Small intestine (tissue), 7 donors: ENCODE measurements at regions not wholly inside any gene's neighbourhood (a gene's known extent, or its start where the extent isn't known, plus 50 kb on each side); places are given as distances from the start of the nearest gene placed in this dataset.

Source experiments
- DNase-seq, 2 donors: peaks; one replicate each; pipeline versions ENCODE4 v3.0.0 to v3.0.0-alpha.2; 2013
- FAIRE-seq: peaks from 2 replicates; lab custom pipeline; 2012; peaks lifted over from hg19 to GRCh38; lab: Jason Lieb, UNC
- H3K27ac ChIP-seq, 3 donors: one replicate each; pipeline ENCODE4 v1.5.1; 2013; ENCODE audit warnings: low read length in 2 of 3, mild to moderate bottlenecking in 2 of 3, control low read depth in 1 of 3, inconsistent platforms in 1 of 3, low read depth in 1 of 3, moderate library complexity in 1 of 3
- H3K27me3 ChIP-seq, 3 donors: one replicate each; pipeline ENCODE4 v1.6.1; 2013; ENCODE audit warnings: low read length in 3 of 3, inconsistent platforms in 1 of 3; ENCODE audit not compliant: control insufficient read depth in 3 of 3, insufficient read depth in 3 of 3
- H3K36me3 ChIP-seq, 3 donors: one replicate each; pipeline ENCODE4 v1.6.1; 2013; ENCODE audit warnings: low read length in 3 of 3, inconsistent platforms in 1 of 3, low read depth in 1 of 3, mild to moderate bottlenecking in 1 of 3, moderate library complexity in 1 of 3; ENCODE audit not compliant: control insufficient read depth in 3 of 3, insufficient read depth in 2 of 3
- H3K4me1 ChIP-seq, 3 donors: one replicate each; pipeline ENCODE4 v1.6.1; 2013; ENCODE audit warnings: low read length in 2 of 3, inconsistent platforms in 1 of 3, low read depth in 1 of 3, mild to moderate bottlenecking in 1 of 3, moderate library complexity in 1 of 3; ENCODE audit not compliant: control insufficient read depth in 3 of 3, insufficient read depth in 2 of 3
- H3K4me3 ChIP-seq, 3 donors: one replicate each; pipeline ENCODE4 v1.5.1; 2013; ENCODE audit warnings: low read length in 3 of 3, control low read depth in 1 of 3, inconsistent platforms in 1 of 3, low read depth in 1 of 3, mild to moderate bottlenecking in 1 of 3, moderate library complexity in 1 of 3
- H3K9me3 ChIP-seq, 2 donors: one replicate each; pipeline ENCODE4 v1.6.1; 2013; ENCODE audit warnings: low read depth in 1 of 2, low read length in 1 of 2; ENCODE audit not compliant: control insufficient read depth in 2 of 2, insufficient read depth in 1 of 2
- WGBS, 3 donors: extraction: QIAGEN DNeasy Blood & Tissue Kit; methylation state at CpG; one replicate each; pipeline ENCODE4 v1.1.7; 2013; 5-methylcytosine and 5-hydroxymethylcytosine counted together
- donor health status: healthy with polysubstance abuse.
- donor health status: control.
- donor health status: control.
- donor health status: Bipolar disorder and iron deficiency.
- donor health status: healthy.

DNA sequence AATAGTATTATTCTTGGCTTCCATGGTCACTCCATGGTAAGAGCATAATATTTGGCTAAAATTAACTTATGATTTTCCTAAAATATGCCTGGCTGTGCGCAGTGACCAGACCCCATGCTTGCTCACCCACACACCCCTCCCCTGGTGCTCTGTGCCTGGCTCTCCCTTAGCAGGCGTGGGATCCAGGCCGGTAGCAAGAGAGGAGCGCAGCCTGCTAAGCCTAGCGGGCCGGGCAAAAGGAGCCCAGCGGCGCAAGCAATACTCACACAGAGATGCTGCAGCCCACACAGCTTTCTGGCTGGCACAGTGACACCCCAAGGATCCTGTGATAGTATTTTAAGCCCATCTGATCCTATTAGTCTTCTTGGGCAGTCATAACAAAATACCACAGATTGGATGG, 79.8 kb upstream of the EYS start:
- FAIRE-seq (no peak), DNase-seq (no peak)
- Histone ChIP-seq H3K4me1 (no peaks in the 10 kb centered on the region), H3K27ac (no peak overlapping the region), H3K4me3 (no peak overlapping the region), H3K27me3 (no peaks in the 10 kb centered on the region), H3K36me3 (no peaks in the 10 kb centered on the region), H3K9me3 (peaks cover 0 to 5% of the 10 kb centered on the region in 2 donors)
- WGBS, 3 donors: 92 to 96% (median 94%) methylated on average over 8 of the region's 8 CpGs

DNA sequence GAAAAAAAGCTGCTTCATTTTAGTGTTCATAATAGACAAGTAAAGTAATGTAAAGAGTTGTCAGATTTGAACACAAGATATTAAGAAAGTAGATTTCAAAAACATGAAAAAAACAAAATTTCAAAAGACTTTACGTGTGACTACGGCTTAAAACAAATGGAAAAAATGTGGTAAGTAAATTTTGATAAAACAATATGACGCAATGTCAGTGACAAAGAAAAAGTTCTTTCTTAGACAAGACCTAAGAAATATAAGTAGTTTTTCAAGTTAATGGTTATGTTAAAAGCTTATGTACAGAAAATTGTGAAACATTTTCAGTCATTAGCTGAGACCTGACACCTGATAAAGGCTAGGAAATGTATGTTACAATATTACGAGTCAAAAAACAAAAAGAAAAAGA, 73.7 kb upstream of the EYS start:
- Histone ChIP-seq H3K27me3 (no peaks in the 10 kb centered on the region), H3K4me3 (no peak overlapping the region)

GRCh38 chr6:65776332-65776731, 69.3 kb upstream of the EYS start:
- no peak overlapping the region for H3K4me3 ChIP-seq
- 23 to 52% (median 35%) methylated on average over 4 of the region's 4 CpGs for WGBS, 3 donors
- H3K36me3 ChIP-seq: no peaks in the 10 kb centered on the region
- H3K9me3 ChIP-seq: no peaks in the 10 kb centered on the region
- H3K27ac ChIP-seq: no peak overlapping the region
- DNase-seq (peak in 1 of 2 donors; percentile 34), FAIRE-seq (no peak)
- no peaks in the 10 kb centered on the region for H3K27me3 ChIP-seq
- no peaks in the 10 kb centered on the region for H3K4me1 ChIP-seq

More for the DNA sequence above, 73.7 kb upstream of the EYS start:
- 85 to 98% (median 85%) methylated on average over 4 of the region's 4 CpGs for WGBS, 3 donors
- no peaks in the 10 kb centered on the region for H3K4me1 ChIP-seq
- DNase-seq (no peak), FAIRE-seq (no peak)
- no peaks in the 10 kb centered on the region for H3K36me3 ChIP-seq
- no peaks in the 10 kb centered on the region for H3K9me3 ChIP-seq
- no peak overlapping the region for H3K27ac ChIP-seq

GRCh38 chr6:65771946-65772345, 64.9 kb upstream of the EYS start:
- FAIRE-seq (no peak), DNase-seq (no peak)
- Histone ChIP-seq H3K9me3 (no peaks in the 10 kb centered on the region), H3K4me3 (no peak overlapping the region), H3K27me3 (no peaks in the 10 kb centered on the region), H3K4me1 (no peaks in the 10 kb centered on the region), H3K36me3 (no peaks in the 10 kb centered on the region), H3K27ac (no peak overlapping the region)
- WGBS, 3 donors: 89 to 93% (median 91%) methylated on average over 3 of the region's 3 CpGs

DNA sequence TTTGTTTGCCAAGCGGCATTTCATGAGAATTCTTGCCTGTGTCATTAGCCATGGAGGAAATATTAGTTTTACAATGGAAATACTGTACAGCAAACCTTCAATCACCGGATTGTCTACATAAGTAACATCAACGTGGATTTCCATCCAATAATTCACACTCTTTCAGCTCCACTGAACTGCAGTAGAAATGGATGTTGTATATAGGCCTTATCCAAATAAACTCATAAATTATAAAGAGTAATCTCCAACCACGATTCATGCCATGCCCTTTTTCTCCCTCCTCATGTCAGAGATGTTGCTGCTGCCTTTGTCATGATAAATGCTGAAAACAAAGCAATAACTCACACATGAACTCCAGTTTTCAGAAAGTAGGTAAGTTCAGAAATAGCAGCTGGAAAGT, 54.9 kb upstream of the EYS start:
- H3K27ac ChIP-seq: no peak overlapping the region
- FAIRE-seq (no peak), DNase-seq (no peak)
- no peaks in the 10 kb centered on the region for H3K27me3 ChIP-seq
- no peaks in the 10 kb centered on the region for H3K36me3 ChIP-seq
- H3K9me3 ChIP-seq: no peaks in the 10 kb centered on the region
- H3K4me3 ChIP-seq: no peak overlapping the region
- no peaks in the 10 kb centered on the region for H3K4me1 ChIP-seq
- 61 to 66% (median 63%) methylated on average over 4 of the region's 4 CpGs for WGBS, 3 donors

- no peak for FAIRE-seq
- Histone ChIP-seq H3K36me3 (no peaks in the 10 kb centered on the region), H3K9me3 (no peaks in the 10 kb centered on the region), H3K4me1 (no peaks in the 10 kb centered on the region), H3K27me3 (no peaks in the 10 kb centered on the region), H3K27ac (no peak overlapping the region), H3K4me3 (no peak overlapping the region)
- DNase-seq: no peak
- 81 to 88% (median 87%) methylated on average over 1 of the region's 1 CpG for WGBS, 3 donors
These were observed 53.3 kb upstream of the EYS start for GRCh38 chr6:65760285-65760684.
